GM12891 (cell line): ENCODE measurements at regions not wholly inside any gene's neighbourhood (a gene's known extent, or its start where the extent isn't known, plus 50 kb on each side); places are given as distances from the start of the nearest gene placed in this dataset.

Experiments
- PAX5 ChIP-seq: IDR thresholded peaks from 2 replicates; pipeline ENCODE4 v1.6.1; 2011; ENCODE audit warnings: low read length, moderate library complexity, mild to moderate bottlenecking; ENCODE audit not compliant: insufficient read depth, severe bottlenecking
- POLR2A ChIP-seq: IDR thresholded peaks from 2 replicates; pipeline ENCODE4 v1.6.1; 2011; ENCODE audit warnings: low read depth, low read length, control low read depth
- POLR2AphosphoS5 ChIP-seq: IDR thresholded peaks from 2 replicates; pipeline ENCODE4 v1.6.1; 2011; ENCODE audit warnings: low read depth, low read length, control low read depth
- POU2F2 ChIP-seq: IDR thresholded peaks from 2 replicates; pipeline ENCODE4 v1.6.1; 2011; ENCODE audit warnings: low read depth, mild to moderate bottlenecking, control low read depth, low read length, moderate library complexity
- SPI1 ChIP-seq: IDR thresholded peaks from 2 replicates; pipeline ENCODE4 v1.6.1; 2011; ENCODE audit warnings: low read depth, low read length, control low read depth
- TAF1 ChIP-seq: IDR thresholded peaks from 2 replicates; pipeline ENCODE4 v1.6.1; 2011; ENCODE audit warnings: low read depth, low read length, control low read depth

DNA sequence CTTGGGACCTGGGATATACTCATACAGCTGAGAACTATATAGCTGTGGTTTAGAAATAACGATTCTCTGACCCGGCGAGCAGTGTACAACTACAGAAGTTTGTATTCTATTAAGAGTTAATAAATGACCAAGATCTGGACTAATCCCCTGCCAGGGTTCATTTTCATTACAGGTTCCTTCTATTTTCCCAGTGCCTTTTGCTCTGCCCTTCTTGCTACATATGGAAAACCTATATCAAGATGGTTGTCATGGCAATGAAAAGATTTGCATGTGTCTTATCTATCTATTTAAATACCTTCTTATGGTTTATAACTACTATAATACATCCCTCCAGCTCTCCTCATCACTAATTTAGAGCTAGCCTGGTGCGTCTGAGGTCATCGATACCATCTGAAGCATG lies 965.2 kb downstream of the BCL11A start:
- no peak for TF ChIP-seq TAF1
- TF ChIP-seq POLR2A = no peak
- no peak for TF ChIP-seq POLR2AphosphoS5
- no peak for TF ChIP-seq POU2F2
- no peak for TF ChIP-seq SPI1
- no peak for TF ChIP-seq PAX5
